HT1080 (cell line): ENCODE measurements at regions not wholly inside any gene's neighbourhood (a gene's known extent, or its start where the extent isn't known, plus 50 kb on each side); places are given as distances from the start of the nearest gene placed in this dataset.
A peak's percentile ranks its signal among the peaks of the same experiment; 100 is the strongest.
"Not testable (repeated sequence)": the region's sequence is repeated elsewhere in the genome, so short reads cannot be mapped to it uniquely, and the experiment has no call there.

ENCODE experiments used
- DNase-seq: peaks from one replicate; pipeline ENCODE4 v3.0.0-alpha.2; 2015; ENCODE audit warnings: low read depth

DNA sequence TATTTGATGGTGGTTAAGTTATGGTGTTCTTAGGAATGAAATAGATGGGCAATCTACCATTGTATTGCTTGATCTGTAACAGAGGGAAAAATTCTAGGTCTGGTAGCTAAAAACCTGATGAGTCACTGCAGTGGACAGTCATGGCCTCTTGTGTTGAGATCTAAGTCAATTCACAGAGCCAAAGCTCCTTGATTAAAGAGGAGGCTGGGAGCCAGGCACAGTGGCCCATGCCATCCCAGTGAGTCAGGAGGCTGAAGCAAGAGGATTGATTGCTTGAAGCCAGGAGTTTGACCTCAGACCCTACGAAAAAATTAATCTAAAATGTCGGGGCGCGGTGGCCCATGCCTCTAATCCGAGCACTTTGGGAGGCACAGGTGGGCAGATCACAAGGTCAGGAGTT, 67.1 kb upstream of the KPNA3 start:
- DNase-seq = peak; percentile 84

DNA sequence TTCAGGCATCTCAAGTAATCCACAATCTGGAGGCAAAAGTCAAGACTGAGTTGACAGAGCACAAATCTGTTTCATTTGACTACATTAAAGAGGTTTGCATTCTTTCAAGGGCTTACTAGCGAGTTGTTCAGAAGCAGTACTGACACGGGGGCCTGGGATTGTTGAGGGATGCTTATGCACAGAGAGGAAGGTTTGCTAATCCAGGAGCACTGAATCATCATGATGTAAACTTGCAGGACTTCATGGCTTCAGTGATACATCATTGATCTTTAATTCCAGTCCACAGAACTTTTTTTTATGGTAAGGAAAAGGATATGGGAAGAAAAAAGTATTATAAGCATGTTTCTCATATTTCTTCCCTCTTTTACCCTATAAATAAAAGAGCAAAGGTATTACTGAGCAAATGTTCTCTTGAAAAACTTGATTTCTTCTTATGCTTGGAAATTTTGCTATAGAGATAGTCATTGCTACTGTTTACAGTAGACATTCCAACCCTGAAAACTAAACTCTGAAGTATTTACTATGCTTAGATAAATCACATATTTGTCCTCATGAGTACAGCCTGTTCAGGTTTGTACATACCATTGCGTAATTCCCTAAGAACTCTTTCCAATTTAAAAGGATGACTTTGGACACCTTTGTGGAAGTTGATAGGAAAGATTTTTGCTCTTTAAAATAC, 65.8 kb upstream of the KPNA3 start:
- peak; percentile 87 for DNase-seq

DNA sequence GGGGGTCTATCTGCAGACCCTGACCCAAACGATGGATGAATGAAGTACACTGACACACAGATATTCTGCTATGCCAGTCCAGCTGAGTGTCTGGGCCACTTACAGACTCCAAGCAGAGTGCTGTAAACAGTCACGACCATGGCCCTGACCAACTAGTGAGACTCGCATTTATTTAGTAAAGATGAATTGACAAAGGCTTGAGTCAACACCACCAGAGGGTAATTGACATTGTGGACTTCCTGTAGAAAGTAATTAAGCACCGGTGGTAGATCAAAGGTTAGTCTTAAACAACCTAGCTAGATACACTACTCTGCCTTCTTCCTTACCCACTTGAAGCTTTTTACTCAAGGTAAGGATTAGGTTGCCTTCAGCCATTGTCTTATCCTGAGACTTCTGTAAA, 63.4 kb upstream of the KPNA3 start:
- DNase-seq = no peak

DNA sequence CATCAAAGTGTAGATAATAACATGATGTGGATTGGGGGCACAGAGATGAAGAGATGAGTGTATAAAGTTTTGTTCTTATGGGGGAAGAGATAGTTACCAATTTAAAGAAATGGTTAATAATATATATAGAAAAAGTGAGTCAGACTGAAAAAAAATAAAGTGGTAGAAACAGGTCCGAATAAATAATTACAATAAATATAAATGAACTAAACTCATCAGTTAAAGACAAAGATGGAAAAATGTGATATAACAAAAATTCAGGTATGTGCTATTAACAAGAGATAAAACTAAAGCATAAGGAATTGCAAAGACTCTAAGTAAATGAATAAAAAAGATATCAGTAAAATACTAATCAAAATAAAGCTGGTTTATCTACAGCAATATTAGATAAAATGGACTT, 61.1 kb upstream of the KPNA3 start:
- no peak for DNase-seq

DNA sequence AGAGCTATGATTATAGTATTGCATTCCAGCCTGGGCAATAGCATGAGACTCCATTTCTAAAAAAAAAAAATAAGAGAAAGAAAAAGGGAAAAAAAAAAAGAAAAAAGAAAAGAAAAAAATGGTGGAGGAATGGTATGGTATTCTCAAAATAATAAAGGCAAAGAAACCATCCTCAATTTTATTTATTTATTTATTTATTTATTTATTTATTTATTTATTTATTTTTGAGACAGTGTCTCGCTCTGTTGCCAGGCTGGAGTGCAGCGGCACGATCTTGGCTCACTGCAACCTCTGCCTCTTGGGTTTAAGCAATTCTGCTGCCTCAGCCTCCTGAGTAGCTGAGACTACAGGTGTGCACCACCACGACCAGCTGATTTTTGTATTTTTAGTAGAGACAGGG, 60.0 kb upstream of the KPNA3 start:
- DNase-seq = not testable (repeated sequence)

DNA sequence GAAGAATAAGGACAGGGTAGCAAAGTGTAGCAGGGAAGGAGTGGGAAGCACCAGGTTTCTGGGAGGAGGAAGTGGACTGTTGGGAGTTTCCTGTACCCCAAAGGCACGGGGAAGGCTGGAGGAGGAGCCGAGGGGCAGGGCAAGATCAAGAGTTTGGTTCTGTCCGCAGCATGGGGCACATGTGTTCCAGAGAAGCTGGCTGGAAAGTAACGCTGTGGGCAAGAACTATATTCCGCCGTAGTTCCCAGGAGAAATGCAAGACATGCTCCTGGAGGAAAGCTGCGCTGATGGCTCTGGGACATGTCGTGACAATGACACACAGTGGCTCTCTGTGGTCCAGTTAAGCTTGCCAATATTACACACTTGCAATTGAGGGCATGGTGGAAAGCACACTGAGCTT, 51.7 kb upstream of the KPNA3 start:
- DNase-seq = no peak
